GM21423 (cell line): ENCODE measurements at regions not wholly inside any gene's neighbourhood (a gene's known extent, or its start where the extent isn't known, plus 50 kb on each side); places are given as distances from the start of the nearest gene placed in this dataset.

Source experiments
- ATAC-seq: cut with Tn5 transposase; IDR thresholded peaks from one replicate; pipeline ENCODE4 v1.9.1; 2021; ENCODE audit warnings: mild to moderate bottlenecking, moderate library complexity; ENCODE audit not compliant: unreplicated experiment

GRCh38 chr2:74036010-74036409 is 51.3 kb downstream of the TET3 start:
- ATAC-seq, result no peak

- ATAC-seq, result no peak
Observed at GRCh38 chr2:74036450-74037195, 51.9 kb downstream of the TET3 start.

GRCh38 chr2:74037379-74037860 is 52.7 kb downstream of the TET3 start:
- ATAC-seq, result peak; percentile 57

DNA sequence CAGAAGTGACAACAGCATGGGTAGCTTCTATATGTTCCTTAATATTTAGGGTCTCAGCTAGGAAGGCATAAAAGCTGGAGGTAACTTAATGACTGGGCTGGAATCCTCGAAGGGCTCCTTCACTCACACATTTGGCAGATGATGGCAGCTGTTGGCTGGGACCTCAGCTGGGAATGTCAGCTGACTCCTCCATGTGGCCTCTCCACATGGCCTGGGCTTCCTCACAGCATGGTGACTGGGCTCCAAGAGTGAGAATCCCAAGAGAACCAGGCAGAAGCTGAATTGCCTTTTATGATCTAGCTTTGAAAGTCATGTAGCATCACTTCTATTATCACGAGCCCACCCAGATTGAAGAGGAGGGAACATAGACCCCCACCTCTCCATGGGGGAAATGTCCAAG is 54.9 kb downstream of the TET3 start:
- no peak for ATAC-seq

- ATAC-seq, result no peak
Observed at GRCh38 chr2:74041182-74041581, 56.5 kb downstream of the TET3 start.

GRCh38 chr2:74041726-74042125 is 57.0 kb downstream of the TET3 start:
- ATAC-seq, result no peak

DNA sequence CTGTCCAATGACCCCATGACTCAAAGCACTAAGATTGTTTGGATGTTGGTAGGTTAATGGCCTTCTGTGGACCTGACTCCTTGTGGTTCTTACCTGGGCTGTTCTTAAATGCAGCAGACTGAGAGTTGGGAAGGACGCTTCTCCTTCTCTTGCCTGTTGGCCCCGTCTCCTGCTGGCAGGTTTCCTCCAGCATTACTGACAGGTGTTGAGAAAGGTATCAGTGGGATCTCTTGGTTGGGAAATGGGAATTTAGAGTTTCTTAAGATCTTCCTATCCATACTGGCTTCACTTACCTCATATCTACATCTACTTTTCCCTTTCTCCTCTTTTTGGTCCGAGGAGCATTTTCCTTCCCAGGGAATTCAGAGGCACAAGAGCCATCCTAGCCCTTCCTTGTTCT is 57.9 kb downstream of the TET3 start:
- no peak for ATAC-seq

GRCh38 chr2:74043345-74044329 is 58.9 kb downstream of the TET3 start:
- ATAC-seq, result no peak

DNA sequence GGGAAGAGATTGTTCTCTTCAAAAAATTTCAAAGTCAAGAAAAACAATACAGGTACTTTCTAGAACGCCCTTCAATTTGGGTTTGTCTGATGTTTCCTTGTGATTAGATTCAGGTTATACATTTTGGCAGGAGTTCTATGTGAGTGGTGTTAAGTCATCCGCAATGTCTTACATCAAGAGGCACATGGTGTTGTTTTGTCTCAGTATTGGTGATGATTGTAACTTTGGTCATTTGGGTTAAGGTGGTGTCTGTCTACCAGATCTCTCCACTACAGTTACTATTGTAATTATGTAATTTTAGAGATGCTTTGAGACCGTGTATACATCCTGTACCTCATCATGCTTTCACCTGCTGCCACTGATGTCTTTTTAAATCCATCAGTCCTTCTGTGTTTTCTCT is 60.3 kb downstream of the TET3 start:
- ATAC-seq, result no peak

GRCh38 chr2:74045454-74045853 is 60.7 kb downstream of the TET3 start:
- no peak for ATAC-seq

DNA sequence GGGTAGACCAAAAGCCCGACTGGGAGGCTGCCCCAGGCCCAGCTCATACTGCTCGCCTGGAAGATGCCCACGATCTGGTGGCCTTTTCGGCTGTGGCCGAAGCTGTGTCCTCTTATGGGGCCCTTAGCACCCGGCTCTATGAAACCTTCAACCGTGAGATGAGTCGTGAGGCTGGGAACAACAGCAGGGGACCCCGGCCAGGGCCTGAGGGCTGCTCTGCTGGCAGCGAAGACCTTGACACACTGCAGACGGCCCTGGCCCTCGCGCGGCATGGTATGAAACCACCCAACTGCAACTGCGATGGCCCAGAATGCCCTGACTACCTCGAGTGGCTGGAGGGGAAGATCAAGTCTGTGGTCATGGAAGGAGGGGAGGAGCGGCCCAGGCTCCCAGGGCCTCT is 61.7 kb downstream of the TET3 start:
- ATAC-seq, result no peak

DNA sequence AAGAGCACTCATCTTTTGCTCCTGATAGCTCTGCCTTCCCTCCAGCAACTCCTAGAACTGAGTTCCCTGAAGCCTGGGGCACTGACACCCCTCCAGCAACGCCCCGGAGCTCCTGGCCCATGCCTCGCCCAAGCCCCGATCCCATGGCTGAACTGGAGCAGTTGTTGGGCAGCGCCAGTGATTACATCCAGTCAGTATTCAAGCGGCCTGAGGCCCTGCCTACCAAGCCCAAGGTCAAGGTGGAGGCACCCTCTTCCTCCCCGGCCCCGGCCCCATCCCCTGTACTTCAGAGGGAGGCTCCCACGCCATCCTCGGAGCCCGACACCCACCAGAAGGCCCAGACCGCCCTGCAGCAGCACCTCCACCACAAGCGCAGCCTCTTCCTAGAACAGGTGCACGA is 62.4 kb downstream of the TET3 start:
- ATAC-seq, result no peak

DNA sequence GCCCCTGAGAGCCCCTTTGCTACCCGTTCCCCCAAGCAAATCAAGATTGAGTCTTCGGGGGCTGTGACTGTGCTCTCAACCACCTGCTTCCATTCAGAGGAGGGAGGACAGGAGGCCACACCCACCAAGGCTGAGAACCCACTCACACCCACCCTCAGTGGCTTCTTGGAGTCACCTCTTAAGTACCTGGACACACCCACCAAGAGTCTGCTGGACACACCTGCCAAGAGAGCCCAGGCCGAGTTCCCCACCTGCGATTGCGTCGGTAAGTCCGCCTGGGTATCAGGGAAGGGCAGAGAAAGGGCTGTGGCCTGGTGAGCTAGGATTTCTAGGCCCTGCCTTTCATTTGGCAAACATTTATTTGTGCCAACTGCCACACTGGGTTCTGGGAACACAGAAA is 63.4 kb downstream of the TET3 start:
- ATAC-seq, result no peak

GRCh38 chr2:74048843-74049519 is 64.3 kb downstream of the TET3 start:
- ATAC-seq, result no peak

DNA sequence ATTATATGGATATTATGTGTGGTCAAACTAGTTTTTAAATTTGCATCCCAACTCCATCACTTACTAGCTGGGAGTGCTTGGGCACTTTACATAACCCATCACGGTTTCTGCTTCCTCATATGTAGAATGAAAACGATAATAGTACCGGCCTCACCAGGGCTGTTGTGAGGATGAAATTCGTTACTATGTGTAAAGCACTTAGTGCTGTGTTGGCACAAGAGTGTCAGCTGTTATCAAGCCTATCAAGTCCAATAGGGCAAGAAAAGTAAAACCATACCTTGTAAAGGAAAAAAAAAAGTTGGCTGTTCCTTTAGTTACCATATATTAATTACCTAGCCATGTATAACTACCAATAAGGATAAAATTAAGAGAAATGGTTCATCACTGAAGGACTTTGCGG is 65.4 kb downstream of the TET3 start:
- ATAC-seq, result no peak

DNA sequence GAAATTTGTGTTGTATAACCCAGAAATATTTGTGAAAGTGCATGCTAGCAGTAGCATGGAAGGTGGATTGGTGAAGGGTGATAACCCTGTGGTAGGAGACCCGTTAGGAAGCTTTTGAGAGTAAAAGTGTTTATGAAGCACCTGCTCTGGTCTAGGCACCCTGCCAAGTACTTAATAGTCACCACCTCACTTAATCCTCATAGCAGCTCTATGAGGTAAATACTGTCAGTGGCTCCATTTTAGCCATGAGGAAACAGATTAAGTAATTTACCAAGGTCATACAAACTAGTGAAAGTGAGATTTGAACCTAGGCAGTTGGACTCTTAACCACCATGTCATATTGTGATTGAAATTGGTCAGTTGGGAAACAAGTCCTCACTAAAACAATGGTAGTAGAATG is 66.8 kb downstream of the TET3 start:
- ATAC-seq, result no peak

- ATAC-seq, result peak; percentile 79
Observed at GRCh38 chr2:74052732-74053710, 68.3 kb downstream of the TET3 start.

GRCh38 chr2:74053959-74054715 is 69.4 kb downstream of the TET3 start:
- ATAC-seq, result no peak

GRCh38 chr2:74059137-74059775 is 74.5 kb downstream of the TET3 start:
- ATAC-seq, result no peak
